ENCODE measurements at regions not wholly inside any gene's neighbourhood (a gene's known extent, or its start where the extent isn't known, plus 50 kb on each side); places are given as distances from the start of the nearest gene placed in this dataset.

DNA sequence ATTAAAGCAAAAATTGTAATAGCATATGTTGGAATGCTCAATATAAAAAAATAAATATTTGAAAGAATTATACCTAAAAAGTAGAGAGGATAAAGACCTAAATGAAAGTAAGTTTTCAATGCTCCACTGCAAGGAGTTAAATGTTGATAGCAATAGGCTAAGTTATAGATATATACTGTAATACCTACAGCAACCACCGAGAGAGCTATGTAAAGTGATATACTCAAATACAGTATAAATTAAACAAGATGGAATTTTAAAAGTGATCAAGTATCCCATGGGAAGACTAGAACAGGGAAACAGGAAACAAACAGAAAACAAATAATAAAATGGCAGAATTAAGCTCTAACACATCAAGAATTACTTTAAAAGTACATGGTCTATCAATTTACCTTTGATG, 73.9 kb downstream of the CASP3 start:
- no peak for DNase-seq (ENCODE audit: low read depth in 3 of 3)

DNA sequence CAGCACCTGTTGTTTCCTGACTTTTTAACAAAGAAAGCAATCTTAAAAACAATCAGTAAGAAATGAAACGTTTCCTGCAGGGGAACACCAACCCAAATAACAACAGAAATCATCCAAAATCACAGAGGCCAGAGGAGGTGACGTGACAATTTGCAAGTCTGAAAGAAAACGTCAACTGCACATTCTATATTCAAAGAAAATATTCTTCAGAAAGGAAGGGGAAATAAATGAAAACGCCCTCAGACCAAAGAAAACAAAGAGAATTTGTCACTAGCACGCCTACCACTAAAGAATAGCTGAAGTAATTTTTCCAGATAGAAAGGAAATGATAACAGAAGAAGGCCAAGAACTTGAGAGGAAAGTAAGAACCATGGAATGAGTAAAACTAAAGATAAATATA, 74.4 kb downstream of the CASP3 start:
- no peak for DNase-seq (ENCODE audit: low read depth in 3 of 3)

DNA sequence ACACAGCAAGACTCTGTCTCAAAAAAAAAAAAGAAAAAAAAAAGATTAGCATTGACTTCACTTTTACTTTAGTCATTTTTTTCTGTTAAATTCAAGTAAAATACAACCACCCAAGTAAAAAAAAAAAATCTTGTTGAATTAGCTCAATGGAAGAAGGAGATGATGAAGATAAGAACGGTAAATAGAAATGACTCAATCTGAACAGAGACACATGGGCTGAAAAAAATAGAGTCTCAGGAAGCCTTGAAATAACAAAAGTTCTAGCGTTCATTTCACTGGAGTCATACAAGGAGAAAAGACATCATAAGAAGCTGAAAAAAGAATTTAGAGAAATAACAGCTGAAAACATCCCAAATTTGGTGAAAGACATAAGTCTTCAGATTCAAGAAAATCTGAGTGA, 75.5 kb downstream of the CASP3 start:
- no peak for DNase-seq (ENCODE audit: low read depth in 3 of 3)

DNA sequence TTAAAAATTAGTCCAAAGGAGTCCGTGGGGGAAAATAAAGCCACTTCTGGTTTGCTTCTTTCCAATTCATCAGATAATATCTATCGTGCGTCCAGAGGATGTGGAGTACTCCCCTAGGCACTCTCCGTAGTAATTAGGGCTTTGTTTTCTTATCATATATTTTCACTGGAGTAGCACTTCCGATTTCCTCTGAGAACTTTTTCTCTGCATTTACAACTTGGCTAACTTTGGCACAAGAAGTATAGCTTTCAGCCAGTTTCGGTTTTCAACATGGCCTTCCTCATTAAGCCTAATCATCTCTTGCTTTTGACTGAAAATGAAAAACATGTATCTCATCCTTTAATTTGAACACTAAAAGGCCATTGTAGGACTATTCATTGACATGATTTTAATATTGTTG, 80.5 kb downstream of the CASP3 start:
- no peak for DNase-seq (ENCODE audit: low read depth in 3 of 3)

DNA sequence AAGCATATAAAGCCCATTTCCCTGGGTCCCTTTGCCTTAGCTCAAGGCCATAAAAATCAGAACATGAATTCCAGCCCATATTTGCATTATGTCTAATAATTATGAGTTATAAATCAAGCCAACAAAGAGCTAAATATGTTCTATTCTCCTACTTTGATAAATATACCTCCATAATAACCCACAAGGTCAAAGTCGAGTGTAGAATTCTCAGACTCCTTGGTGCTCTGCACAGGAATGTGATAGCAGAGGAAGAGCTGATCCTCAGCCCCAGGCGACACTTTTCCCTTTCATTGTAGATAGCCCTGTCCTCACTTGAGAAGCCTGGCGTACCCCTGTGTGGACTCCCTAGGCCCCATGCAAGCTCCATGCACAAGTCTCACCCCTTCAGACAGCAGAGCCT, 85.6 kb downstream of the CASP3 start:
- DNase-seq (ENCODE audit: low read depth in 3 of 3), result no peak

DNA sequence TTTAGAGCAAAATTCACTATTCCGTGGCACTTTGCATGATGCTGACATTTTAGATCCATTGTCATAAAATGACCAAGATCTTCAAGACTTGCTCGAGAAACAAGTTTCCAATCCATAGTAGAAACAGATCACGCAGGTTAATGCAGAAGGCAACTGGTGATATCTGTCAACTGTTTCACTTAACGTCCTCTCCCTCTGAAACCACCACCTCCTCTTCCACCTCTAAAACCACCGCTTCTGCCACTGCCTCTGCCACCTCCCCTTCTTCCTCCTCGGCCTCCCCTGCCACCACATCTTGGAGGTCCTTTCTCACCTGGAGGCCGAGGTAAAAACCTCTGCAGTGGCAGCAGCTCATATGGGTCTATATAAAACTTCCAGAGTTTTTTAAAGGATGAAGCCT, 84.6 kb upstream of the IRF2 start:
- DNase-seq (ENCODE audit: low read depth in 3 of 3), result no peak

DNA sequence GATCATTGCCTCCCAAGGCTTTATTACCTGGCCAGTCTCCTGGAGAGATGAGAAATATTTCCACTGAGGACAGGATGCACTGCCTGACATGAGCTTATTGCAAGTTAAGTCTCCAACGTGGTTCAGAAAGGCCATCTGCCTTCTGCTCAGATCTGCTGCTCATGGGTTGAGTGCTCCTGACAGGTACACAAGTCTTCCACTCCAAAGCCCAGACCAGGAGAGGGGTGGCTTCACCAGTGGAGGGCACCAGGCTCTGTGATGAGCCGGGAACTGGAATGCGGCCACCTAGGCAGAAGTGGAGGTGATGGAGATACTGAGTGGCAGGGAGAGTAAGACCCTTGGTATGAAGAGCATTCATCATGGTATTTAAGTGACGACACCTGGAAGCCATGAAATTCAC, 79.5 kb upstream of the IRF2 start:
- no peak for DNase-seq (ENCODE audit: low read depth in 3 of 3)

DNA sequence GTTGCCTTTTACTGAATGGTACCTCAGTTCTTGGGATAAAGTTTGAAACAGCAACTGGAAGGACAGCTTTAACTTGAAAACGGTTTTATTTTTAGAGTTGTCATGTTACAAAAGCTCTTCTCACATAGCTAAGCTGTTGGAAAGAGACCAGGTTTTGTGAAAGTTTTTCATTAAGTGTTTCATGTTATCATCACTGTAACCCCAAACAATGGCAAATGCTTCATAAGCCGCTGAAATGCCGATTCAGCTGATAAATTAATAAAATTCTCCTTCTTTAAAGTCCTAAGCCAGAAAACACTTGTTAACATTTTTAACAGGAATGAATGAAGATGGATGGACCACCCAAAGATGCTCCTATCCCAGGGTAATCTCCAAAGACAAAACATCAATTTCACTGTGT, 76.1 kb upstream of the IRF2 start:
- DNase-seq (ENCODE audit: low read depth in 3 of 3), result no peak

DNA sequence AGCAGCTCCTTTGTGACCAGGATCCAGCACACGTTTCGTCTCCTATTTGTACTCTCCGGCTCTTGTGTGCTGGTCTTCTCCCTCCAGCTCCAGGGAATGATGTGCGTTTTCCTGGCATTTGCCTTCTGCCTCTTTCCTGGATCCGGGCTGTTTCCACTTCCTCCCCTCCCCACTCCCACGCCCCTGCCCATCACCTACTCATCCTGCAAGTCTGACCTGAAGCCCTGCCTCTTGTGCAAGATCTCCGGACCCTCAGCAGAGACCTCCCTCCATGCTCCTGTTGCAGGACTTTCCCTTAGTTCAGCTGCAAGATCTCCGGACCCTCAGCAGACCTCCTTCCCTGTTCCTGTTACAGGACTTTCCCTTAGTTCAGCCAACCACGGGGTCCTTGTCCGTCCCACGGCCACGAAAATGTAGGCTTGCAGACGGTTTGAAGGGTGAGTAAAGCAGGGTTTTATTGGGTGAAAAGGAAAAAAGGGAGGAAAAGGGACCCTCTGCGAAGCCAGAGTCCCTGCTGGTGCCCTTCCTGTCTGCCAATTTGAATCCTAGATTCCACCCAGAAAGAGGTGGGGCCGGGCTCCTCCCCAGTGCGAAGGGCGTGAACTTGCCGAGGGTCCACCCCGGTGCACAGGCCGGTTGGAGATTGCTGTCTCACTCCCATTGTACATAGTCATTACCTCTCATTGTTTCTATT, 74.4 kb upstream of the IRF2 start:
- DNase-seq (ENCODE audit: low read depth in 3 of 3), result no peak

DNA sequence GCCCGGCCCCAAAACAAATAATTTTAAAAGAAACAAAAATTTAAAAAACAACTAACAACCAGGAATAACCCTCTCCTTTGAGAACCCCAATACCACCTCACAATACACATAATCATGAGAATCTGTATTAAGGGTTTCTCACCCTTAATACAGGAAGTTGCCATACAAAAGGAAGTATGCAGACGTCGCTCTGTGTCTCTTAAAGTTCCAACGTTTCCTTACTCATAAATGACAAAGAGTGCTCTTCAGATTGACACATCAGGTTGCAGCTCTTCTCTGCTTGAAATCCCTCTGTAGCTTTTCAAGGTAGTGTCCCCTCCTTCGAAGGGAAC, 73.9 kb upstream of the IRF2 start:
- DNase-seq (ENCODE audit: low read depth in 3 of 3), result no peak

DNA sequence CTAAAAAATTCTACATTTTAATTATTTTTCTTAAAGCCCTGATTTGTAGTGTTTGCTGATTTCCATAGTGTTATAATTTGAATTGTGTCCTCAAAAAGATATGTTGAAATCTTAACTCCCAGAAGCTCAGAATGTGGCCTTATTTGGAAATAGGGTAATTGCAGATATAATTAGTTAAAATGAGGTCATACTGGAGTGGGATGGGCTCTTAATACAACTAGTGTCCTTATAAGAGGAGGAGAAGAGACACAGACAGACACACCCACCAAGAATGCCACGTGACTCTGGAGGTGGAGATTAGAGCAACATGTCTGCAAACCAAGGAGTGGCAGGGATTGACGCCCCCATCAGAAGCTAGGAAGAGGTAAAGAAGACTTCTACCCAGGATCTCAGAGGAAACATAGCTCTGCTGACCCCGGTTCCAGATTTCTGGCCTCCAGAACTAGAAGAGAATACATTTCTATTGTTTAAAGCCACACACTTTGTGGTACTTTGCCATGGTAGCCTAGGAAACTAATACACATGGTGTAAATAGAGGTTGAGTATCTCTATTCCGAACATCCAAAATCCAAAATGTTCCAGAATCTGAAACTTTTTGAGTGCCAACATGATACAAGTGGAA, 70.5 kb upstream of the IRF2 start:
- DNase-seq (ENCODE audit: low read depth in 3 of 3), result no peak

DNA sequence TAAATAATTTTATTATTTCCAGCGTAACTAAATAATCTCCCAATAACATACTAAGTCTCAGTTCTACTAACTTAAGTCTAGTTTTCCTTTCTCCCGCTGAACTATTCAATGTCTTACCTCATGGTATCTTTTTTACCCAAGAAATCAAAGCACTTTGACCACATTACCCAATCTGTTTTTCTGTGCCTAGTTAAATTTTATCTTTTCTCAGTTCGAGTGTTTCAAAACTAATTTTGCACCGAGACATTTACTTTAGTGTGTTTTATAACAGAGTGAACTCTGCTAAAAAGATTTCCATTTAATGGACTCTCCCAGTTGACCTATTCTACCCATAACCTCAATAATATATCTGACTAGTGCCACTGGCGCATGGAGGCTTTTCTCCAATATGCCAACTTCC, 67.6 kb upstream of the IRF2 start:
- DNase-seq (ENCODE audit: low read depth in 3 of 3), result no peak

DNA sequence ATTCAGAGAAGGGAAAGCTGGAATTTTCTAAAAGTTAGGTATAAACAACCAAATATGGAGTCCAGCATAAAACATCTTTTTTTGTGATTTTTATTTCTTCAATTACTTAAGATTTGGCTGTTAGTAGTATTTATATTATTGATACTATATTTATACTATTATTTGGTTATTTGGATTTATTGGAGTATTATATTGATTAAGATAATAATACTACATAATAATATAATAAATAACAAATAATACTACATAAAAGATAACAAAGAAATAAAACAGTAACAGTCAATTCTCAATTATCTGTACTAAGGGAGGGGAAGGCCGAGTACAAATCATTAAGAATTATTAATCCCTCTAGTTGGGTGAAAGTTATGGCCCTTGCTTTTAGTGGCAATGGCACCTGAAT, 66.0 kb upstream of the IRF2 start:
- DNase-seq (ENCODE audit: low read depth in 3 of 3), result no peak

DNA sequence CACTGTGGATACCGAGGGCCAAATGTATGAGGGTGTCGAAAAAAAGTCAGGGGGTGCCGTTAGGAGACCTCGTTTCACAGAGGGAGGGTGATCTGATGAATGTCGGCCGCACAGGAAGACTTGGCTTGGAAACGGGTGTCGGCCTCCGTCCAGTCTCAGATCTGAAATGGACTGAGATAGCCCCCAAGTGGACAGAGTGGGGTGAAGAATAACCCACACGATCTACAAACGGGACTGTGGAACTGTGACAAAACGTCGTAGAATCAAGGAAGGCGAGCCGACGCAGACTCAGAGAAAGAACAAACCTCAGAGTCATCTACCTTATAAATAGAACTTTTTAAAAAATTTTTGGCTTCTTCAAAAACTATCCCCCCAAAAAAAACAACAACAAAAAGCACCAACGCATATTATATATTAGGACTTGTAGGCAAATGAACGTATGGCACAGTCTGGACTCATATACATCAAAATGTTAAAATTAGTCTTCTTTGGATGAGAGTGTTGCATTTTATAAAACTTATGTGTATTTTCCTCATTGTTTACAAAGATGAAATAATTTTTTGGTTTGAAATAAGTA, 63.8 kb upstream of the IRF2 start:
- DNase-seq (ENCODE audit: low read depth in 3 of 3), result peak; percentile 24 to 38 (median 37)

DNA sequence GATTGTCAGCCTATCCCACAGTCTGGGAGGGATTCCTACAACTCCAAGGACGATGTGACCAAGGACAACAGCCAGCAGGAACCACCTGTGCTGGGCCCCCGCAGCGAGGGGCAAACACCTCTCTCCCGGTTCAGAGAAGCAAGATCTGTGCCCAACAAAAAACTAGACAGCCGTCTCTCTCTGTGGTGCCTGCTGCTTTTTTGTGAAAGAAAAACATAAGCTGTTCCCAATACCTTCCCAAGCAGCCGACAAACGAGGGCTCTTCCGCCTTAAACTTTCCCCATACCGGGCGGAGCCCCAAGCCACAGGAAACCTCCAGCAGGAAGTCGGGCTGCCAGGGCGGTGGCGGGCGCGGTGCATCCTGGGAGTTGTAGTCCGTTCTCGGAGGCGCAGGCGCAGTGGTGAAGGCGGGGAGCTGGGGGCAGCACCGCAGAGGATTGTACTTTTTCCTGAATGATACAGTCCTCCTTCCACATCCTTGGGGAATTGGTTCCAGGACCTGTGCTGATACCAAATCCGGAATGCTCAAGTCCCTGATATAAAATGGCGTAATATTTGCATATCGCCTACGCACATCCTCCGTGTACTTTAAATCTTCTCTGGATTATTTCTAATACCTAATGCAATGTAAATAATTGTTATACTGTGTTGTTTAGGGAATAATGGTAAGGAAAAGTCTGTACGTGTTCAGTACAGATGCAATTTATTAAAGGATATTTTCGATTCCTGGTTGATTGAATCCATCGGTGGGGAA, 63.1 kb upstream of the IRF2 start:
- peak; percentile 81 to 85 (median 82) for DNase-seq (ENCODE audit: low read depth in 3 of 3)

DNA sequence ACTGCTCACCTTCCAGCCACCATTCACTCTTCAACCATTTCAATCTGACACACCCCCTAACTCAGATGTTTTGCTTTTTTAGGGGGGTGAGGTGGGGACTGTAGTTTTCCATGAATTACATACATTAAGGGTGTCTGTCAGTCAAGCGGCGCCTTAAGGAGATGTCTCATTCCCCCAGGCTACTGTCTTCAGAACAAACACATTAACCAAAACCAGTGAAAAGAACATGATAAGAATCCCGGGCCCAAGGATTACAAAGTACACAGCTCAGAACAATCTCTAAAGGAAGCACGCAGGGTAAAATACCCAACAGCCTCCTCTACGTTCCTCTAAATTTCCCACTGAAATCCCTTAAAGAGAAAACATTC, 62.5 kb upstream of the IRF2 start:
- DNase-seq (ENCODE audit: low read depth in 3 of 3), result no peak

DNA sequence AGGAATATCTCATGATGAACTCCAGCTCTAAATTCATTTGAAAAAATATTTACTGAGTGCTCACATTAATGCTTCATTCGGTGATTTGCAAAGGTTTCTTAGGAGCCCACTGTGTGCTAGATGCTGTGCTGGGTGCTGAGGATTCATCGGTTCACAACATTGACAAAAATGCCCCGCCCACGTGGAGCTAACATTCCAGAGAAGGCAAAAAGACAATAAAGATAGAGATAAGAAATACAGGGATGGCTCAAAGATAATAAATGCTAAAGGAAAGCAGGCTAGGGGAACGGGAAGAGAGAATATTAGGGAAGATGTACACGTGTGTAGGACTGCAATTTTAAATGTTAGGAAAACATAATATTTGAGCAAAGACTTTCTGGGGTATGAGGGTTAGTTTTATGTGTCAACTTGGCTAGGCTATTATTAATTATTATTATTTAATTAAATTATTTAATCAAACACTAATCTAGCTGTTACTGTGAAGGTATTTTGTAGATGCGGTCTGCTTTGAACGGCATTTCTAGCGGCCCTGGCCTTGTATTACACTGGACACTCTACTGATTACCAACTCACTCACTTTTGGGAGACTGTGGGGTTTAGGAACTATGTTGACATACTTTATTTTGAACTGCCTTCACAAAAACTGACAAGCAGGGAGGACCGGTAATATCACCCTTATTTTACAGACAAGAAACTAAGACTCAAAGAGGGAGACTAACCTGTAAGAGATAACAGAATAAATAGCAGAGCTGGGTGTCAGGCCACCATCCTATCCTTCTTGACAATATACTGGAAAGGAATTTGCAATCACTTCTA, 61.9 kb upstream of the IRF2 start:
- DNase-seq (ENCODE audit: low read depth in 3 of 3), result no peak

DNA sequence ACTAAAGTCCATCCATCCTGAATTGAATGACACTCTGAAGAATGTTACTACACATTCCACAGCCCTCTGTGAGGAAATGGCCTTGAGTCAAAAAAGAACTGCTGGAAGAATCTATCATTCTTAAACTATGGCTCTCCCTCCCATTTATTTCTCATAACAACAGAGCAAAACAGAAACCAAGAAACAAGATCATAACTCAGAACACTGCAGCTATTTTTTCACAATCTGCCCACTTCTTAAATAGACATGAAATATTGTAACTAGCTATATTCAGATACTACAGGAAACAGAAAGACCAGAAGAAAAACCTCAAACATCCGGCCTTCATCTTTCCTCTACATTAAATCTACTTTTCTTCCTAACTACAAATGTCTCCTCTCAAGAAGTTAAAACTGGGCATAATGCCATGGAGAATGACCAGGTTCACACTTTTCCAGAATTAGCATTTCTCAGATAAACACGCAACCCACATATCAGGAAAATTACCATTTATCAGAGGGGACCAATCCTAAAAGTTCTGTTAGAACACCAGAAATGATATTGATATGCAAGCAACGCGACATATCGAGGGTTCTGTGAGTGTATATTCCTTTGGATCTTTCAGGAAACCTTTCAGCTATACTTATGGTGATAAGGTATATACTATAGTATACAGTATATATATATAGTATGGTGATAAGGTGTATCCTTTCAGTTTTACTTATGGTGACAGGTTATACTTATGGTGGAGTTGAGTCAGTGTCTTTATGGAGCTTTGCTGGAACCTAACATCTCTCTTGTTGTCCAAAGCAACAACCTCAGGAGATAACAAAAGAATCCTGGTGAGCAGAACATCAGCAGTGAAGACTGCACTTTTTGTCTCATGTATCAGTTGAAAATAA, 60.4 kb upstream of the IRF2 start:
- no peak for DNase-seq (ENCODE audit: low read depth in 3 of 3)

DNA sequence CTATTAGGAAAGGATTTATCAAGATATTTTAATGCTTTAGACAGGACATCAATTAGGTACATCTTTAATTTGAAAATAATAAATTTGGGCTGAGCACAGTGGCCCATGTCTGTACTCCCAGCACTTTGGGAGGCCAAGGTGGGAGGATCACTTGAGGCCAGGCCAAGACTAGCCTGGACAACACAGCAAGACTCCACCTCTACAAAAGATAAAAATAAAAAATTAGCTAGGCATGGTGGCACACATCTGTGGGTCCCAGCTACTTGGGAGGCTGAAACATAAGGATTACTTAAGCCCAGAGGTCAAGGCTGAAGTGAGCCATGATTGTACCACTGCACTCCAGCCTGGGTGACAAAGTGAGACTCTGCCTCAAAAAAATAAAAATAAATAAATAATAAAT, 59.6 kb upstream of the IRF2 start:
- DNase-seq (ENCODE audit: low read depth in 3 of 3), result no peak

DNA sequence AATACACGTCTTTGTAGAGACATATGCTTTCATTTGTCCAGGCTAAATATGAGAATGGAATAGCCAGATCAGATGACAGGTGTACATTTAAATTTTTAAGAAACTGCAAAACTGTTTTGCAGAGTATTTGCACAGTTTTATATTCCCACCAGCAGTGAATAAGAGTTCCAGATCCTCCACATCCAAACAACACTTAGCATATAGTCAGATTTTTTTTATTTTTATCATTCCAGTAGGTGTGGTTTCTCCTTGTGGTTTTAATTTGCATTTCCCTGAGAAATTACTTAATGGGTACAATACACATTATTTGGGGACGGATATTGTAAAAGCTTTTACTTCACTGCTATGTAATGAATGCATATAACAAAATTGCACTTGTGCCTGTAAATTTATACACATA, 56.7 kb upstream of the IRF2 start:
- DNase-seq (ENCODE audit: low read depth in 3 of 3), result no peak

DNA sequence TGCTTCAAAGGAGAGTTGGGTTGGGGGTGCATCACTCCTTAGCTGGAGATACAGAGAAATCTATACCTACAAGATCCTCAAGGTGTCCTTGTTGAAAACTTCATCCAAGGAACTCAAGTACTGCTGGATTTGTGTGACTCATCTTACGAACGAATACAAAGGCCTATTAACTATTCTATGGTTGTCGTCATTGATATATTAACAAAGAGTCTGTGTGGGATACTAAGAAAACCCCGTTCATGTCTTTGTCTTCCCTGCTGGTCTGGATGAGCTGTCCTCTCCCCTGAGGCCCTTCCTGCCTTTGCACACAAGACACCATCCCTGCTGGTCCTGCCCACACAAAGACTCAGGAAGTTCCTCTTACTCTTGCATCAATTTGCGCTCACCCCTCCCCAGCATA, 54.9 kb upstream of the IRF2 start:
- DNase-seq (ENCODE audit: low read depth in 3 of 3), result no peak
